Activated CD4-positive, alpha-beta T cell treated with anti-CD3 and anti-CD28 coated beads, Interleukin-2, amount 50 U/mL, for 48 hours (primary cell): ENCODE measurements at regions not wholly inside any gene's neighbourhood (a gene's known extent, or its start where the extent isn't known, plus 50 kb on each side); places are given as distances from the start of the nearest gene placed in this dataset.

ENCODE experiments used
- DNase-seq, 2 experiments: peaks; one replicate each; pipeline ENCODE4 v3.0.0-alpha.2; 2020

GRCh38 chr1:81695741-81696140, 105.0 kb upstream of the ADGRL2 start:
- DNase-seq: no peak

DNA sequence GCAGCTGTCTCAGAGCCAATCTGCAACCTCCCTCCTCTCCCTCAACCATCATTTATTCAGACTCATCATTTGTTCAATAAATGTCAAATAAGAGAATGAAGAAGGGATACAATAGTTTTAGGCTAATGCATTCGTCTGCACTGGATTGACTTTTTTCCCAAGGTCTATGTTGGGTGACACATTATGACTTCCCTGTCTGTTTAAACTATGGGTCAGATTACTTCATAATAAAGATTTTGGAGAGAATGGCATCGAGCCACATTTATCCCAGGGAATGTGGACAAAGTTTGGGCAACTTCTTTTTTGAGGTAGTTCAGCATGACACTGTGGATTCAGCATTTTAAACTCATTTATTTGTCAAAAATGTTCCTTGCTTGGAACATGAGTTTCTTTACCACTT, 107.4 kb upstream of the ADGRL2 start:
- no peak for DNase-seq

DNA sequence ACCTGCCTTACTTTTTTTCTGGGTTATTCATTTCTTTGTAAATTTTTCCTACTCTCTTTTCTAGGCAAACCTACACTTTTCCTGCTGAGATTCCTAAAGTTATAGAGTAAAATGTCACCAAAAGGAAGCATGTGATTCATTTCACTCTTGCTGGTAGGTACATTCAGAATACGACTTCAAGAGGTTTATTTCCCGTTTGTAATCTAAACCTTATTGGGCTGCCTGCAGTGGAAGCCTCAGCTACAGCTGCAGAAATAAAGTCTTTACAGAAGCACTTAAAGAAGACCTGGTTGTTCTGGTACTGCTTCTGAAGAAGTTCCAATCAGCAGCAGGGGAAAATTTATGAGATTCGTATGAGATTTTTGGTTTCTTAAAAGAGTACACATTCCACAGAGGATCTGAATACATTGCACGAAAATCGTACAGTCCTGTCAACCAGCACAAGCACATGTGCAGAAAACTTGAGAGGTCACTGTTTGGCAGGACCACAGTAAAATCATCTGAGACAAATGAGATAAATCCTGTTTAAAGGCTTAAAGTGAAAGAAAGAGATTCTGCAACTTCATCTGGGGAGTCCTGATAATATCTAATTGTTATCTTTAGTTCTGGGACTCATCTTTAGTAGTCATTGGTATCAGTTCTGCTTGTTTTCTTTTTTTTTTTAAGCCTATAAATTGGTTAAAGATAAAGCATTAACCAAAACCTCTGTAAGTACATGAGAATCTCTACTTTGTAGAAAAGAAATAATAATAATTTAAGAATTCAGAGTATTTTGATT, 109.9 kb upstream of the ADGRL2 start:
- DNase-seq: no peak

DNA sequence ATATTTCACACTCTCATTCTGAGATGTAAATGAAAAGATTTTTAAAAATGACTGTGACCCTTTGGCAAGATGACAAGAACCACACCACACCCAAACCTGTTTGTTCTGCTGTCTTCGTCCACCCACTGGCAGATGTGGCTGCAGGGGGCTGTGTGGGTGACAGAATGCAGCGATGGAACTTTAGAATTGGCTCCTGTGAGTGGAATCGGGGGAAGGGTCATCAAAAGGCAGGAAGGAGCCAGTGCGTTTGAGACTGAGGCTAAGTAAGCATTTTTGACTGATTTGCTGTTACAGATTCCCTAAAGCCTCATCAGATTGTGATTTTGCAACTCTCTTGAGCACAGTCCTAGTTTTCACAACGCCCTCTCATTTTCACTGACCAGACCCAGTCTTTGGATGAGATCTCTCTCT, 111.2 kb upstream of the ADGRL2 start:
- DNase-seq: no peak

- DNase-seq: no peak
These were observed 118.2 kb upstream of the ADGRL2 start for GRCh38 chr1:81682490-81682889.

DNA sequence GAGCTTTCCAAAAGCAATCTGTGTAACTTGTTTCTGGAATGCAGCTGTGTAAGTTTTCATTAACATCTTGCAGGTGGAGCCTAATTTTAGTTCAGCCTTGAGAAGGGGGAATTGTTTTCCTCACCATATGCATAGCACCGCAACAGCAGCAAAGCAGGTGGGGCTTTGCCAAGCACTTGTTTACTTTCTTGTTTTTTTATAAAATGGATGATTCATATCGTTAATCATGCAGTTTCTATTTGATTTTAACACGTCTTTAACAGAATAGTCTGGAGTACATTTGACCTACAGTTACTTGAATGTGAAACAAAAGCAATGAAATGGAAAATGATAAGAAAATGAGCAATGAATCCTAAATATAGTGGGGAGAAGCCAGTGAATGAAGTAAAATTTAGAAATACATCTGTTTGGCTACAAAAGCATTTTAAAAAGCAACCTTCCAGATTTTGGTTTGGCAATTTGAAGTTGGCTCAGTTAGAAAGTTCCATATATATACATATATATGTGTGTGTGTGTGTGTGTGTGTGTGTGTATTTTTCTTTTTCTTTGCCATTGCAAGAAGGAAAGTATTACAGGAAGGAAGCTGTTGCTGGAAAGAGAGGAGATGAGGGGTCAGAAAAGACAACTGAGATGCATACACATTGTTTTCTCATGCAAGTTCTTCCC, 119.0 kb upstream of the ADGRL2 start:
- DNase-seq: no peak

GRCh38 chr1:81681114-81681513, 119.6 kb upstream of the ADGRL2 start:
- no peak for DNase-seq

DNA sequence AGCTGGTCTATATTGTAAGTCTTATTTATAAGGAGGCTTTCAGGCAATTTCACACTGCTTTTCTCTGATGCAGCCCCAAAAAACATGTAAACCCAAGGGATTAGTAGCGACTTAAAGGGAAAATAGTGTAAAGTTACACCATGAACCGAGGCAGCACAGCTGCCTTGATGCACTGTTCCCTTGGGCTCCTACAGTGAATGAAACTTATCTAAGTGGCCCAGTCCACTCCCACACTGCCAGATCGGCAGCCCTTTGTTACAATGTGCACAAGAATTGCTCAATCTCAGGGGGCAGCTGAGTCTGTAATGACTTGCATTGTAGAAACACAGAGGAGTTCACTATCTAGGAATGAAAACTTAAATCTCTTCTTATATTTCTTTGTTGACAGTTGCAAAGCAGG, 120.8 kb upstream of the ADGRL2 start:
- DNase-seq: no peak

DNA sequence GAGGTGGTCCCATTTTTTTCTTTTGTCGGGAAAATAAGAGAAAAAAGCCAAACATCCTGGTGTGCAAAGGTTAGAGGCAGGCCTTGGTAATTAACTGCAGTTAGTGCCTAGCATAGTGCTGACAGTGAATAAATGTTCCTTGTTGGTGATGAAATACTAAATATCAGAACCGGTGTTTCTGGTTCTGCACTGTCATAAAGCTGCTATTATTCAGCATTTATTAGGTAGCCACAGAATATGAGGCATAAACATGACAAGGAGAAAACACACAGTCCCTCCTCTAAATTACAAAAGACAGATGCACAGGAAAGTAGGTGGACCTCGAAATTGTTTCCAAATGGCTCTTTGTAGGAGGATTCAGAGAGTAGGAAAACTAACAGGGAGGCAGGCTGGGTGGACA, 122.0 kb upstream of the ADGRL2 start:
- DNase-seq: no peak

DNA sequence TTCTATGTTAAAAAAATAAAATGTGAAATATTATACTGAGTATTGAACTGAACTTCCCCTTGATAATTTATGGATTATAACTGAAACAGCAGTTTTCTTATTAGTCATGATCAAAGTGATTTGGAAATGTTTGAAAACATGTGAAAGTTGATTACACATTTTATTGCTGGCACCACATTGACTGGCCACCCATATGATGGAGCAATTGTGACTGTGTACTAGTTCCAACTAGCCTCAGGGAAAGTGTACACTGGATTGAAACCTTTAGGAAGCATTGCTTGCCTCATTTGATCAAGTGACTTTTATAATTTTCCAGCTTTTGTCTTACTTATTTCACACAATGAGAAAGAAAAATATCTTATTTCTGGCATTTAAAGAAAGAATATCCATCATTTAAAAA, 128.0 kb upstream of the ADGRL2 start:
- DNase-seq: no peak

DNA sequence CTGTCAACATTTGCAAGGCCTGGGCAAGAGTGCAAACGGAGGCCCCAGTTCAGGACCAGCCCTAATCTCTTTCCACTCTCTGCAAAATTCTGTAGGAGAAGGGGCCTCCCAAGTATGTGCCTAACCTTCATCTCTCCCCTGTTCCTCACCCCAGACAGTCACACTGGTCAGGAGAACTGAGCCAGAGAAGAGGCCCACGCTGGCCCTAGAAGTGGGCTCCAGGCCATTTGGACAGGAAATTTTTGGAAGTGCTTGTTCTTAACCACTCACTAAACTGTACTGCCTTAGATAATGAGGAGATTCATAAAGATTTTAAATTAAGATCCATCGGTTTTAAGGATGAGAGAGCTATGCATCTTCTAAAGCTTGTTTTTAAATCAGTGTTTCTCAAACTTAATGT, 129.7 kb upstream of the ADGRL2 start:
- DNase-seq: no peak

DNA sequence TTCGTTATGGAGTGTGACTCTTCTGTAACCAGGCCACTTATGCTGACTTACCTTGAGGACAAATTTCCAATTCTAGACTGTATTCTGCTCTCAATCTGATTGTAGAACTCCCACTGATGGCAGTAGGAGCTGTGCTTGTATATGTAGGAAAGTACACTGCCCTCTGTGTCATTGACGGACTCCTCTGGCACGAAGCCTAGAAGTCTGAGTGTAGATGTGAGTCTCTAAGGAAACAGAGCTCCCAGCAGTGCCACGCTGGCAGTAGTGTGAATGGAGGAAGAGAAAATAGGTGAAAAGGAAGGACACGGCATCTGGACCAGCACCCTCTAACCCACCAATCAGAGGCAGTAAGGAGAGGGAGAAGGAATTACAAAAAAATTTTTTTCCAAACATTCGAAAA, 130.4 kb upstream of the ADGRL2 start:
- DNase-seq: no peak

GRCh38 chr1:81666586-81666985, 134.1 kb upstream of the ADGRL2 start:
- DNase-seq: no peak

DNA sequence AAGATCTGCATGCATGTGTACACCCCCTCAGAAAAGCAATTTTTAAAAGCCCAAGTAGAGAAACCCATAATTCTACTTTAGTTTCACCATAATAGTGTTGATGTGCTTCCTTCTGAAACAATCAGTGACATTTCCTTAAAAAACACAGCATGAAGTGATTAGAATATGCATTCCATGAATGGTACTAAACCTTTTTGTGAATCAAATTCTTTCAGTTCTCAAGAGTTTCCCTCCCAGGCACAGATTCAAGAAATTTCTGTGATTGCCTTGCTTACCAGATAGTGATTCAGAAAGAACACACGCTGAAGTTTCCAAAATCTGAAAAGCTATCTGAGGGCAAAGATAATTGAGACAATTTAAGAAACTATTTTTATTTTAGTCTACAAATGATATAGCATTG, 136.4 kb upstream of the ADGRL2 start:
- DNase-seq: no peak

GRCh38 chr1:81662913-81663526, 137.7 kb upstream of the ADGRL2 start:
- DNase-seq: no peak

GRCh38 chr1:81660286-81660685, 140.4 kb upstream of the ADGRL2 start:
- no peak for DNase-seq

DNA sequence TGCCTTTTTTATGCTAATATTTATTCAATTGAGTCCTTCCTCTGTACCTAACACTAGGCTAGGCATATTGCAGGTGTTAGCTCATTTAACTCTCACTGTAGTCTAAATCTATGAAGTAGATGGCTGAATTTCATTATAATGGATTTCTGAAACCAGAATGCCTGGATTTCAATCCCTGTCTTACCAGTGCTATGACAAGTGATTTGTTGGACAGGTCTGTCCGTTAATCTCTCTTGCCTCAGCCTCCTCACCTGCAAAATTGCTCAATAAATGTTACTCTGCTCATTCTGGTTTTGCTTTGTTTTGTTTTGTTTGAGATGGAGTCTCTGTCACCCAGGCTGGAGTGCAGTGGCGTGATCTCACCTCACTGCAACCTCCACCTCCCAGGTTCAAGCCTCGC, 146.1 kb upstream of the ADGRL2 start:
- no peak for DNase-seq

- DNase-seq: no peak
These were observed 146.6 kb upstream of the ADGRL2 start for GRCh38 chr1:81654147-81654546.

- DNase-seq: no peak
These were observed 150.0 kb upstream of the ADGRL2 start for GRCh38 chr1:81650776-81651175.

DNA sequence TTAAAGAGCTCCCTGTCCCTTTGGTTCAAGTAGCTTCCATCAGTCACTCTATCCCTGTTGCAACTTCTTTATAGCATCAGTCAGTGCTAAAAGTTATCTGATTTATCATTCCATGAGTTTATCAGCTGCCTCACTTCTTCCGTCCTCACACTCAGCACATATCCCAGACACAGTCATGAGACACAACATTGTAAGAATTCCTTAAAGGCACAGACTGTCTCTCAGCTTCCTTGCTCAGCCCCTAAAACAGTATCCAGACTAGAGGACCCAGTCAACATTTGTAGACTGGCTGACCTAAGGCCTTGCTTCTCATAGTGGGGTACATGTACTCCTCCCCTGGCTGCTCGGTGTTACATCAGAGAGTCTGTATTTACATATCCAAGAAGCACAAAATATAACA, 164.9 kb upstream of the ADGRL2 start:
- DNase-seq: no peak

DNA sequence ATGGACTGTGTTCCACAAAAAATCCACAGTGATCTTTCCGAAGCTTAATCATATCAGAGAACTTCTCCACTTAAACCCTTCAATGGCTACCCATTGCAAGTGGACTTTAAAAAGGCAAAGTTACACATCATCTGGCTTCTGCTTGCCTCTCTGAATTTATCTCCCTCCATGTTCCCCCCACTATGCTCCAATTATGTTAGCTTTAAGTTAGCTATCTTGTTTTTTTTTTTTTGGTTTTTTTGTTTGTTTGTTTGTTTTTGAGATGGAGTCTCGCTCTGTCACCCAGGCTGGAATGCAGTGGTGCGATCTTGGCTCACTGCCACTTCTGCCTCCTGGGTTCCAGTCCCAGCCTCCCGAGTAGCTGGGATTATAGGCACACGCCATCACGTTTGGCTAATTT, 166.4 kb upstream of the ADGRL2 start:
- DNase-seq: no peak

- DNase-seq: no peak
These were observed 181.6 kb upstream of the ADGRL2 start for GRCh38 chr1:81619156-81619555.

- no peak for DNase-seq
These were observed 182.4 kb upstream of the ADGRL2 start for GRCh38 chr1:81618376-81618775.

DNA sequence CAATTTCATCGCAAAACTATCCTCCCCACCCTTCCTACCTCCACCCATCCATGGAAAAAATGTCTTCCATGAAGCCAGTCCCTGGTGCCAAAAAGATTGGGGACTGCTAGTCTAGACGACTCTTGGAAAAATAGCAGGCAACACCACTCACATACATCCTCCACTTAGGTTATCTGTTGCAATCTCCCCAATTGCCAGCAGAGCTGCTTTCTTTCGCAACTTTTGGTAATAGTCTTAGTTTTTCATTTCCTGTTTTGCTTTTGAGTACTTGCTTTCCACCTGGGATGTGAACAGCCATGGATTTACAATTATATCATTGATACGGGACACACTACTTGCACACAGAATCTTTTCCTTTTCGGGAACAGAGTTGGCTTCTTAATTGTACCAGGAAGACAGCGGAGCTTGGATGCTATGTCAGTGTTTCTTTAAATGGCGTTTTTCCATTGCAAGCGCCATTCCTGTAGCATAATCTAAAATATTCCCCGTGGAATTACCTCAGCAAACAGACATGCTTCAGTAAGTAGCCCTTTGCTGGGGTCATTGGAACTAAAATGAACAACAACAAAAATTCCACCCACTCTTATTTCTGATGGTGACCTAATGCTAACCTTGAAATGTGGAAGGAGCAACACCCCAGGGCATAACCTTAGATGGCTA, 183.3 kb upstream of the ADGRL2 start:
- DNase-seq: no peak
